HG03097 (cell line): ENCODE measurements at regions not wholly inside any gene's neighbourhood (a gene's known extent, or its start where the extent isn't known, plus 50 kb on each side); places are given as distances from the start of the nearest gene placed in this dataset.

Source experiments
- ATAC-seq: cut with Tn5 transposase; IDR thresholded peaks from one replicate; pipeline ENCODE4 v1.9.1; 2021; ENCODE audit not compliant: unreplicated experiment, low FRiP score

GRCh38 chr12:89117448-89118034 lies 234.8 kb downstream of the DUSP6 start:
- ATAC-seq = no peak

- no peak for ATAC-seq
Measured at GRCh38 chr12:89111964-89112363, 240.3 kb downstream of the DUSP6 start.

GRCh38 chr12:89108265-89108664 lies 244.0 kb downstream of the DUSP6 start:
- no peak for ATAC-seq

GRCh38 chr12:89106950-89107349 lies 245.4 kb downstream of the DUSP6 start:
- ATAC-seq = no peak

- no peak for ATAC-seq
Measured at GRCh38 chr12:89105243-89105642, 247.1 kb downstream of the DUSP6 start.

- ATAC-seq = no peak
Measured at GRCh38 chr12:89103831-89104230, 248.5 kb downstream of the DUSP6 start.

- ATAC-seq = no peak
Measured at GRCh38 chr12:89101440-89101839, 250.9 kb downstream of the DUSP6 start.

GRCh38 chr12:89098441-89099112 lies 253.7 kb downstream of the DUSP6 start:
- no peak for ATAC-seq

GRCh38 chr12:89092297-89092696 lies 260.0 kb downstream of the DUSP6 start:
- ATAC-seq = no peak

- ATAC-seq = no peak
Measured at GRCh38 chr12:89091293-89091841, 260.9 kb downstream of the DUSP6 start.

- ATAC-seq = no peak
Measured at GRCh38 chr12:89089264-89089663, 263.0 kb downstream of the DUSP6 start.

GRCh38 chr12:89087876-89088275 lies 264.4 kb downstream of the DUSP6 start:
- ATAC-seq = no peak

- ATAC-seq = no peak
Measured at GRCh38 chr12:89087149-89087825, 265.0 kb downstream of the DUSP6 start.

GRCh38 chr12:89085421-89085820 lies 266.9 kb downstream of the DUSP6 start:
- no peak for ATAC-seq

GRCh38 chr12:89084751-89085150 lies 267.6 kb downstream of the DUSP6 start:
- ATAC-seq = no peak

- no peak for ATAC-seq
Measured at GRCh38 chr12:89083491-89083890, 268.8 kb downstream of the DUSP6 start.

GRCh38 chr12:89082370-89082753 lies 269.9 kb downstream of the DUSP6 start:
- ATAC-seq = no peak

- ATAC-seq = no peak
Measured at GRCh38 chr12:89081719-89082369, 270.5 kb downstream of the DUSP6 start.

GRCh38 chr12:89080793-89081465 lies 271.4 kb downstream of the DUSP6 start:
- ATAC-seq = no peak

- no peak for ATAC-seq
Measured at GRCh38 chr12:89075880-89076540, 276.3 kb downstream of the DUSP6 start.
